ENCODE measurements at regions not wholly inside any gene's neighbourhood (a gene's known extent, or its start where the extent isn't known, plus 50 kb on each side); places are given as distances from the start of the nearest gene placed in this dataset.

- Histone ChIP-seq H3K27ac (peak overlapping the region; percentile 68 to 80), H3K4me3 (no peak overlapping the region), H3K4me1 (no peaks in the 10 kb centered on the region), H3K27me3 (no peaks in the 10 kb centered on the region), H3K36me3 (no peaks in the 10 kb centered on the region), H3K9me3 (no peaks in the 10 kb centered on the region)
- peak in 1 of 2 donors; percentile 19 for DNase-seq (ENCODE audit: low spot score in 2 of 2)
- intact Hi-C loops (cut with DNase I; ENCODE audit: low total_unique reads) = no loop called here
- TF ChIP-seq CTCF (IDR thresholded peaks at IDR 0.05) (no peak), POLR2A (IDR thresholded peaks at IDR 0.05) (no peak), POLR2AphosphoS5 (IDR thresholded peaks at IDR 0.05) (no peak)
Measured at GRCh38 chr20:4613184-4613583, 73.1 kb upstream of the PRNP start.

GRCh38 chr20:4610871-4611270 is 75.4 kb upstream of the PRNP start:
- Histone ChIP-seq H3K36me3 (no peaks in the 10 kb centered on the region), H3K27me3 (no peaks in the 10 kb centered on the region), H3K4me3 (no peak overlapping the region), H3K27ac (no peak overlapping the region), H3K4me1 (no peaks in the 10 kb centered on the region), H3K9me3 (no peaks in the 10 kb centered on the region)
- DNase-seq (ENCODE audit: low spot score in 2 of 2) = no peak
- intact Hi-C loops (cut with DNase I; ENCODE audit: low total_unique reads) = no loop called here
- no peak for TF ChIP-seq CTCF (IDR thresholded peaks at IDR 0.05)
- TF ChIP-seq POLR2AphosphoS5 (IDR thresholded peaks at IDR 0.05) = no peak
- TF ChIP-seq POLR2A (IDR thresholded peaks at IDR 0.05) = no peak

- peak in 1 of 2 donors; percentile 8 for DNase-seq (ENCODE audit: low spot score in 2 of 2)
Measured at GRCh38 chr20:4609511-4609910, 76.7 kb upstream of the PRNP start.

GRCh38 chr20:4608861-4609260 is 77.4 kb upstream of the PRNP start:
- intact Hi-C loops (cut with DNase I; ENCODE audit: low total_unique reads) = loop anchor here (5.0 kb wide), 1 partner anchor 113 kb away; the partner anchor contains the start of gene PRND

More at GRCh38 chr20:4609511-4609910, 76.7 kb upstream of the PRNP start:
- no peak overlapping the region for H3K27ac ChIP-seq
- intact Hi-C loops (cut with DNase I; ENCODE audit: low total_unique reads) = loop anchor here (5.0 kb wide), 1 partner anchor 113 kb away; the partner anchor contains the start of gene PRND
- H3K9me3 ChIP-seq = no peaks in the 10 kb centered on the region
- no peak overlapping the region for H3K4me3 ChIP-seq
- H3K36me3 ChIP-seq = no peaks in the 10 kb centered on the region
- no peaks in the 10 kb centered on the region for H3K4me1 ChIP-seq
- no peak for TF ChIP-seq POLR2A (IDR thresholded peaks at IDR 0.05)
- TF ChIP-seq POLR2AphosphoS5 (IDR thresholded peaks at IDR 0.05) = no peak
- TF ChIP-seq CTCF (IDR thresholded peaks at IDR 0.05) = no peak
- no peaks in the 10 kb centered on the region for H3K27me3 ChIP-seq

More at GRCh38 chr20:4608861-4609260, 77.4 kb upstream of the PRNP start:
- Histone ChIP-seq H3K36me3 (no peaks in the 10 kb centered on the region), H3K9me3 (no peaks in the 10 kb centered on the region), H3K27ac (no peak overlapping the region), H3K4me3 (no peak overlapping the region), H3K4me1 (no peaks in the 10 kb centered on the region), H3K27me3 (no peaks in the 10 kb centered on the region)
- TF ChIP-seq POLR2AphosphoS5 (IDR thresholded peaks at IDR 0.05) = no peak
- TF ChIP-seq POLR2A (IDR thresholded peaks at IDR 0.05) = no peak
- TF ChIP-seq CTCF (IDR thresholded peaks at IDR 0.05) = no peak
- peak in 1 of 2 donors; percentile 7 for DNase-seq (ENCODE audit: low spot score in 2 of 2)
